ENCODE measurements at regions not wholly inside any gene's neighbourhood (a gene's known extent, or its start where the extent isn't known, plus 50 kb on each side); places are given as distances from the start of the nearest gene placed in this dataset.

DNA sequence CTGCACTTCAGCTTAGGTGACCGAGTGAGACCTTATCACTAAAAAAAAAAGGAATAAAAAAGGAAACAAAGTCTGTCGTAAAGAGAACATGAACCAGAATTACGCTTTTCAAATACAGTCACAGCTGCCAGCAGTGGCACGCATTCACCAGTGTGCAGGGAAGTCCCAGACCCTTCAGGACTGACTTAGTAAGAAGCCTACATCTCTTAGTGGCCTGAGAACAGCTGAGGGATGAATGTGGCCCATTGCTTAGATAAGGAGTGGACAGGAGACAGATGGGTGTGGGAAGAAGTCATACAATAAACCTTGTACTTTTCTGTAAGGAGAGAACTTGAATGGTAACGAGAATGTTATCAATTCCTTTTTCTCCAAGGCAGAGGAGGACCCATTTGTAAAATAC is 178.5 kb downstream of the JCAD start:
- no peak for DNase-seq
- Mint-ChIP-seq H3K27ac (ENCODE audit: unreplicated experiment) (no peak overlapping the region), H3K4me3 (ENCODE audit: unreplicated experiment) (no peak overlapping the region), H3K9me3 (ENCODE audit: unreplicated experiment) (no peaks in the 10 kb centered on the region), H3K4me1 (ENCODE audit: low read depth, unreplicated experiment) (peaks cover 19% of the 10 kb centered on the region), H3K36me3 (ENCODE audit: insufficient read depth, unreplicated experiment) (no peaks in the 10 kb centered on the region), H3K27me3 (ENCODE audit: insufficient read depth, unreplicated experiment) (no peaks in the 10 kb centered on the region)
- ChIA-PET POLR2A (no interaction called here), CTCF (no interaction called here)
- intact Hi-C loops (cut with micrococcal nuclease; ENCODE audit: unreplicated experiment) = no loop called here
- Histone ChIP-seq H3K4me3 (ENCODE audit: low read depth, low read length) (no peak overlapping the region), H3K36me3 (ENCODE audit: control insufficient read depth, insufficient read depth, low read length) (no peaks in the 10 kb centered on the region), H3K9me3 (no peaks in the 10 kb centered on the region), H3K27me3 (replicated peaks; ENCODE audit: control insufficient read depth, insufficient read depth, low read length) (no peaks in the 10 kb centered on the region), H3K4me1 (peaks cover 22% of the 10 kb centered on the region)
- TF ChIP-seq, protein P1, sequence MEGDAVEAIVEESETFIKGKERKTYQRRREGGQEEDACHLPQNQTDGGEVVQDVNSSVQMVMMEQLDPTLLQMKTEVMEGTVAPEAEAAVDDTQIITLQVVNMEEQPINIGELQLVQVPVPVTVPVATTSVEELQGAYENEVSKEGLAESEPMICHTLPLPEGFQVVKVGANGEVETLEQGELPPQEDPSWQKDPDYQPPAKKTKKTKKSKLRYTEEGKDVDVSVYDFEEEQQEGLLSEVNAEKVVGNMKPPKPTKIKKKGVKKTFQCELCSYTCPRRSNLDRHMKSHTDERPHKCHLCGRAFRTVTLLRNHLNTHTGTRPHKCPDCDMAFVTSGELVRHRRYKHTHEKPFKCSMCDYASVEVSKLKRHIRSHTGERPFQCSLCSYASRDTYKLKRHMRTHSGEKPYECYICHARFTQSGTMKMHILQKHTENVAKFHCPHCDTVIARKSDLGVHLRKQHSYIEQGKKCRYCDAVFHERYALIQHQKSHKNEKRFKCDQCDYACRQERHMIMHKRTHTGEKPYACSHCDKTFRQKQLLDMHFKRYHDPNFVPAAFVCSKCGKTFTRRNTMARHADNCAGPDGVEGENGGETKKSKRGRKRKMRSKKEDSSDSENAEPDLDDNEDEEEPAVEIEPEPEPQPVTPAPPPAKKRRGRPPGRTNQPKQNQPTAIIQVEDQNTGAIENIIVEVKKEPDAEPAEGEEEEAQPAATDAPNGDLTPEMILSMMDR (IDR thresholded peaks at IDR 0.05; ENCODE audit: insufficient read depth in 1 of 2, low read depth in 1 of 2, low read length in 1 of 2, severe bottlenecking in 1 of 2, unreplicated experiment in 1 of 2) = no peak
- no TSS peak for BruUV-seq (replicated peaks)

DNA sequence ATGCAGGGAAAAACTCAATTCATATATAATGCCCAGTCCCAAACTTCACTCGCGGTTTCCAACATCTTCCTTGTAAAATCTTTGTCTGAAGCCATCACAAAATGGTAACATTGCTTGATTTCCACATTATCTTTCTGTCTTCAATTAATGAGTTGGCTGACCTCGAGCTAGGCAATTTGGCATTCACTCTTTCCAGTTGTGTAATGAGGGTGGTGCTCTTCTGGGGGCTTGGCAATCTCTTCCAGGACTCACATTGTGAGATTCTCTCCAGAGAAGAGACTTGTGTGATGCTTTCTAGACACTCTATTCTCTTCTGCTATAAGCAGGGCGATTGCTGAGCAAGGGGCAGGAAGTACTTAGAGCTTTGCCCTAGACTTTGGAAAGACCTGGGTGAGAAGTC is 179.5 kb downstream of the JCAD start:
- no TSS peak for BruUV-seq (replicated peaks)
- TF ChIP-seq, protein P1 (IDR thresholded peaks at IDR 0.05; ENCODE audit: insufficient read depth in 1 of 2, low read depth in 1 of 2, low read length in 1 of 2, severe bottlenecking in 1 of 2, unreplicated experiment in 1 of 2) = no peak
- H3K27me3 Mint-ChIP-seq (ENCODE audit: insufficient read depth, unreplicated experiment) = no peaks in the 10 kb centered on the region
- Histone ChIP-seq H3K4me3 (ENCODE audit: low read depth, low read length) (no peak overlapping the region), H3K36me3 (ENCODE audit: control insufficient read depth, insufficient read depth, low read length) (no peaks in the 10 kb centered on the region), H3K27me3 (replicated peaks; ENCODE audit: control insufficient read depth, insufficient read depth, low read length) (no peaks in the 10 kb centered on the region), H3K9me3 (no peaks in the 10 kb centered on the region), H3K4me1 (peaks cover 20% of the 10 kb centered on the region)
- intact Hi-C loops (cut with micrococcal nuclease; ENCODE audit: unreplicated experiment) = no loop called here
- DNase-seq = no peak
- no peaks in the 10 kb centered on the region for H3K9me3 Mint-ChIP-seq (ENCODE audit: unreplicated experiment)
- no peaks in the 10 kb centered on the region for H3K36me3 Mint-ChIP-seq (ENCODE audit: insufficient read depth, unreplicated experiment)
- no peak overlapping the region for H3K27ac Mint-ChIP-seq (ENCODE audit: unreplicated experiment)
- peaks cover 22% of the 10 kb centered on the region for H3K4me1 Mint-ChIP-seq (ENCODE audit: low read depth, unreplicated experiment)
- CTCF ChIA-PET = no interaction called here
- no peak overlapping the region for H3K4me3 Mint-ChIP-seq (ENCODE audit: unreplicated experiment)
- POLR2A ChIA-PET = no interaction called here

DNA sequence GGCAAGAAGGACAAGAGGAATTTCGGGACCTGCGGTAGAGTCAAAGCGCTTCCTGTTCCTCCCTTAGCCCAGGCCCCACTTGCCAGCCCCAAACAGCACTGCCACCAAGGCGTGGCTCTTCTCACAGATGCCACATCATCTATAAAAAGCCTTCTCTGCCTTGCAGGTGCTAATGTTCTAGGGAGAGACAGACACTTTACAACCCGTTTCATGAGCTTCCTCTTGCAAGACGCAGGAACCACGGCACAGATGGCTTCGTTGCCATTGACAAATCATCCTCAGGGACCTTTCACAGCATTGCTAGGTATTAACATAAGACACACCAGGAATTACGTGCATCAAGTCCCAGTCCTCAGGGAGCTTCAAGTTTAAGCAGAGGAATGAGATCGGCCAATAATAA is 180.9 kb downstream of the JCAD start:
- BruUV-seq (replicated peaks) = no TSS peak
- DNase-seq = no peak
- H3K27ac Mint-ChIP-seq (ENCODE audit: unreplicated experiment) = no peak overlapping the region
- Histone ChIP-seq H3K4me3 (ENCODE audit: low read depth, low read length) (no peak overlapping the region), H3K27me3 (replicated peaks; ENCODE audit: control insufficient read depth, insufficient read depth, low read length) (no peaks in the 10 kb centered on the region), H3K9me3 (no peaks in the 10 kb centered on the region), H3K36me3 (ENCODE audit: control insufficient read depth, insufficient read depth, low read length) (no peaks in the 10 kb centered on the region), H3K4me1 (peaks cover 20% of the 10 kb centered on the region)
- ChIA-PET CTCF (no interaction called here), POLR2A (no interaction called here)
- intact Hi-C loops (cut with micrococcal nuclease; ENCODE audit: unreplicated experiment) = no loop called here
- H3K4me3 Mint-ChIP-seq (ENCODE audit: unreplicated experiment) = no peak overlapping the region
- TF ChIP-seq, protein P1 (IDR thresholded peaks at IDR 0.05; ENCODE audit: insufficient read depth in 1 of 2, low read depth in 1 of 2, low read length in 1 of 2, severe bottlenecking in 1 of 2, unreplicated experiment in 1 of 2) = no peak
- peaks cover 16% of the 10 kb centered on the region for H3K4me1 Mint-ChIP-seq (ENCODE audit: low read depth, unreplicated experiment)
- no peaks in the 10 kb centered on the region for H3K36me3 Mint-ChIP-seq (ENCODE audit: insufficient read depth, unreplicated experiment)
- H3K9me3 Mint-ChIP-seq (ENCODE audit: unreplicated experiment) = no peaks in the 10 kb centered on the region
- H3K27me3 Mint-ChIP-seq (ENCODE audit: insufficient read depth, unreplicated experiment) = no peaks in the 10 kb centered on the region

Measured in Caco-2 (cell line).